ENCODE measurements at regions not wholly inside any gene's neighbourhood (a gene's known extent, or its start where the extent isn't known, plus 50 kb on each side); places are given as distances from the start of the nearest gene placed in this dataset.

DNA sequence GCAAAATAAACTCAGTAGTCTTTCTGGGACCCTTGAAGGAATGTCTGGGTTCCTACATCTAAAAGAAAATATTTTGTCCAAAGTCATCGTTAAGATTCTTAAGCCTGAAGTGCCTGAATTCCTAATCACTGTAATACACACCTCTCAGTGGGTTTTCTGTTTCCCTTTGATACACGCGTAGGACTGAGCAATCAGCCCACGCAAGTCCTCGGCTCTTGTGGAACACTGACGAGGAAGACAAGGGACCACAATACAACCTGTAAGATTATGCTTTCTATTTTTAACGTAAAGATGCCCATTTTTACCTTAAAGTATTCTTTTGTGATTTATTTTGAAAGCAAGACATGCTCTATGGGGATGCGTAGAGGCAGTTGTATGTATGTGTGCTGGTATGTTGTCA, 472.8 kb upstream of the CELF2 start:
- no peak for DNase-seq (ENCODE audit: low read depth)
- no peak overlapping the region for H3K4me3 ChIP-seq (ENCODE audit: low read depth, low read length)
- no peak for TF ChIP-seq CTCF (conservative IDR thresholded peaks at IDR 0.05; ENCODE audit: low read depth, low read length)

GRCh38 chr10:10545771-10546170, 471.9 kb upstream of the CELF2 start:
- DNase-seq (ENCODE audit: low read depth): no peak
- H3K4me3 ChIP-seq (ENCODE audit: low read depth, low read length): no peak overlapping the region
- no peak for TF ChIP-seq CTCF (conservative IDR thresholded peaks at IDR 0.05; ENCODE audit: low read depth, low read length)

- no peak for DNase-seq (ENCODE audit: low read depth)
- no peak for TF ChIP-seq CTCF (conservative IDR thresholded peaks at IDR 0.05; ENCODE audit: low read depth, low read length)
- no peak overlapping the region for H3K4me3 ChIP-seq (ENCODE audit: low read depth, low read length)
Observed at GRCh38 chr10:10551596-10552301, 465.9 kb upstream of the CELF2 start.

DNA sequence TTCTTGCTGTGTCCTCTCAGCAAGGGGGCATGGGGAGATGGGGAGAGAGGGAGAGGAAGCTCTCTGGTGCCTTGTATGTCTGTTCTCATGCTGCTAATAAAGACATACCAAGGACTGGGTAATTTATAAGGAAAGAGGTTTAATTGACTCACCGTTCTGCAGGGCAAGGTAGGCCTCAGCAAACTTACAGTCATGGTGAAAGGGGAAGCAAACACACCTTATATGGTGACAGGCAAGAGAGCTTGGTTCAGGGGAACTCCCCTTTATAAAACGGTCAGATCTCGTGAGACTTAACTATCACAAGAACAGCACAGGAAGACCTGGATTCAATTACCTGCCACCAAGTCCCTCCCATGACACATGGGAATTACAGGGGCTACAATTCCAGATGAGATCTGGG, 464.7 kb upstream of the CELF2 start:
- no peak for DNase-seq (ENCODE audit: low read depth)
- H3K4me3 ChIP-seq (ENCODE audit: low read depth, low read length): no peak overlapping the region
- no peak for TF ChIP-seq CTCF (conservative IDR thresholded peaks at IDR 0.05; ENCODE audit: low read depth, low read length)

GRCh38 chr10:10564081-10564794, 453.4 kb upstream of the CELF2 start:
- H3K4me3 ChIP-seq (ENCODE audit: low read depth, low read length): no peak overlapping the region
- no peak for DNase-seq (ENCODE audit: low read depth)
- no peak for TF ChIP-seq CTCF (conservative IDR thresholded peaks at IDR 0.05; ENCODE audit: low read depth, low read length)

- H3K4me3 ChIP-seq (ENCODE audit: low read depth, low read length): no peak overlapping the region
- DNase-seq (ENCODE audit: low read depth): no peak
- TF ChIP-seq CTCF (conservative IDR thresholded peaks at IDR 0.05; ENCODE audit: low read depth, low read length): no peak
Observed at GRCh38 chr10:10576937-10577336, 440.7 kb upstream of the CELF2 start.

GRCh38 chr10:10579709-10580108, 438.0 kb upstream of the CELF2 start:
- TF ChIP-seq CTCF (conservative IDR thresholded peaks at IDR 0.05; ENCODE audit: low read depth, low read length): no peak
- no peak overlapping the region for H3K4me3 ChIP-seq (ENCODE audit: low read depth, low read length)
- DNase-seq (ENCODE audit: low read depth): no peak

Data from choroid plexus epithelial cell (primary cell).